ENCODE measurements at regions not wholly inside any gene's neighbourhood (a gene's known extent, or its start where the extent isn't known, plus 50 kb on each side); places are given as distances from the start of the nearest gene placed in this dataset.
"Not testable (repeated sequence)": the region's sequence is repeated elsewhere in the genome, so short reads cannot be mapped to it uniquely, and the experiment has no call there.

DNA sequence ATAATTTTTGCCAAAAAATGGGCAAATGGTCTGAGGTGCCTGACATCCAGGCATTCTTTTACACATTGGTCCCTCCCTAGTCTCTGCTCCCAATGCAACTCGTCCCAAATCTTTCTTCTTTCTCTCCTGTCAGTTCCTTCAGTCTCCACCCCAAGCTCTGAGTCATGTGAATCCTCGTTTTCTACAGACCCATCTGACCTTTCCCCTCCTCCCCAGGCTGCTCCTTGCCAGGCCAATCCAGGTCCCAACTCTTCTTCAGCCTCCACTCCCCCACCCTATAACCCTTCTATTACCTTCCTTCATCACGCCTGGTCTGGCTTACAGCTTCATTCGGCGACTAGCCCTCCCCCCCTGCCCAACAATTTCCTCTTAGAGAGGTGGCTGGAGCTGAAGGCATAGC, 55.3 kb downstream of the BBS10 start:
- not testable (repeated sequence) for H3K36me3 ChIP-seq (ENCODE audit: insufficient read depth, low read length); H3K9me3 ChIP-seq (ENCODE audit: control insufficient read depth, insufficient read depth, low read length); H3K9ac ChIP-seq (ENCODE audit: low read depth, low read length); H3K4me1 ChIP-seq (ENCODE audit: insufficient read depth, low read length)

DNA sequence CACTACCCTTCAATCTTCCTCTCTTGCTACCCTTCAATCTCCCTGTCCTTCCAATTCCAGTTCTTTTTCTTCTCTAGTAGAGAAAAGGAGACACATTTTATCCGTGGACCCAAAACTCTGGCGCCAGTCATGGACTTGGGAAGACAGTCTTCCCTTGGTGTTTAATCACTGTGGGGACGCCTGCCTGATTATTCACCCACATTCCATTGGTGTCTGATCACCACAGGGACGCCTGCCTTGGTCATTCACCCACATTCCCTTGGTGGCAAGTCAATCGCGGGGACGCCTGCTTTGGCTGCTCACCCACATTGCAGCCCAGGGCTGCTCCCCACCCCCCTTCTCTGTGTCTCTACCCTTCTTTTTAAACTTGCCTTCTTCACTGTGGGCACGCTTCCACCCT, 55.9 kb downstream of the BBS10 start:
- H3K9me3 ChIP-seq (ENCODE audit: control insufficient read depth, insufficient read depth, low read length); H3K4me1 ChIP-seq (ENCODE audit: insufficient read depth, low read length); H3K36me3 ChIP-seq (ENCODE audit: insufficient read depth, low read length); H3K9ac ChIP-seq (ENCODE audit: low read depth, low read length): not testable (repeated sequence)

DNA sequence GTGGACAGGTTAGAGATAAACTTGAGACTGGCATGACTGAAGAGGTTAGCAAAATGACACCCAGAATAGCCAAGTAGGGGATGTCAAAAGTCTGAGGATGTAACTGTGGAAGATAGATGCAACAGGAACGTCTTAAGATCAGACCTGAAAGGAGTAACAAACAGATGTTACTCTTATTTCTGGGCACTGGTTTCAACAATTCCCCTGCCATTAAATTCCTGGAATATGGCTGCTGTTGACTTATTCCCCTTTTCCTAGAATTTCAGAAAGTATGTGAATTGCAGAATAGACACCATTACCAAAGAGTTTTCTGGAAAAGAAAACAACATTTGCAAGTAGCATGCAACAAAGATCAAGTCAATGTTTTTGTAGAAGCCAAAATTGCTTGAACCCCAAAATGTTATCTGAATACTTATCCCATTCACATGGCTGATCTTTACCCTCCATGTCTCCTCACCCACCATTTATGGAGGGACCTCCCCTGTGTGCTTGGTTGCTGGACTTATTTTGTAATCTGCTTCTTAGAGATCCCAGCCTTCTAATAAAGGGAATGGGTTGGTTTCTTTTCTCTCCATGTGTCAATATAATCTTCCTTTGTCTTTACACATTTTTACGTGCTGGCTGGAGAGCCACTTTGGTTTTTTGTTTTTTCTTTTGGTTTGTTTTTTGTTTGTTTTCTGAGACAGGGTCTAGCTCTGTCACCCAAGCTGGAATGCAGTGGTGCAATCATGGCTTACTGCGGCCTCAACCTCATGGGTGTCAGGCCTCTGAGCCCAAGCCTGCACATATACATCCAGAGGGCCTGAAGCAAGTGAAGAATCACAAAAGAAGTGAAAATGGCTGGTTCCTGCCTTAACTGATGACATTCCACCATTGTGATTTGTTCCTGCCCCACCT, 57.0 kb downstream of the BBS10 start:
- Histone ChIP-seq H3K9ac (ENCODE audit: low read depth, low read length) (no peak overlapping the region), H3K9me3 (ENCODE audit: control insufficient read depth, insufficient read depth, low read length) (peaks cover 4% of the 10 kb centered on the region; the same call in 1 of the 2 replicates), H3K36me3 (ENCODE audit: insufficient read depth, low read length) (no peaks in the 10 kb centered on the region; the same call in 1 of the 2 replicates), H3K4me1 (ENCODE audit: insufficient read depth, low read length) (no peaks in the 10 kb centered on the region)

DNA sequence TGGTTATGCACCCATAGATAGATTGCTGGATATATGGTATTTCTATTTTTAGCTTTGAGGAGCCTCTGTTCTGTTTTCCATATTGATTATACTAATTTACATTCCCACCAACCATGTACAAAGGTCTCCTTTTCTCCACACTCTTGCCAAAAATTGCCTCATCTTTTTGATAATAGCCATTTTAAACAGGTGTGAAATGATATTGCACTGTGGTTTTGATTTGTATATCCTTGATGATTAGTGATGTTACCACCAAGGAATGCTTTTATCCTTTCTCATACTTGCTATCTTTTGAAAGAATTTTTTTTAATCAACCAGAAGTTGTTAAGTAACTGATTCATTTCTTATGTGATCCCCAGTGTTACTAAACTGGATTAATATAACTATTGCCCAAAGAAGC, 60.0 kb downstream of the BBS10 start:
- Histone ChIP-seq H3K36me3 (ENCODE audit: insufficient read depth, low read length) (no peaks in the 10 kb centered on the region; the same call in 1 of the 2 replicates), H3K9me3 (ENCODE audit: control insufficient read depth, insufficient read depth, low read length) (no peaks in the 10 kb centered on the region; the same call in 1 of the 2 replicates), H3K4me1 (ENCODE audit: insufficient read depth, low read length) (peaks cover 10% of the 10 kb centered on the region), H3K9ac (ENCODE audit: low read depth, low read length) (no peak overlapping the region)

GRCh38 chr12:76284816-76285750, 63.1 kb downstream of the BBS10 start:
- peaks cover 12% of the 10 kb centered on the region for H3K4me1 ChIP-seq (ENCODE audit: insufficient read depth, low read length)
- H3K9ac ChIP-seq (ENCODE audit: low read depth, low read length): no peak overlapping the region
- no peaks in the 10 kb centered on the region for H3K9me3 ChIP-seq (ENCODE audit: control insufficient read depth, insufficient read depth, low read length)
- H3K36me3 ChIP-seq (ENCODE audit: insufficient read depth, low read length): no peaks in the 10 kb centered on the region

- Histone ChIP-seq H3K4me1 (ENCODE audit: insufficient read depth, low read length) (peaks cover 18% of the 10 kb centered on the region), H3K36me3 (ENCODE audit: insufficient read depth, low read length) (no peaks in the 10 kb centered on the region), H3K9me3 (ENCODE audit: control insufficient read depth, insufficient read depth, low read length) (no peaks in the 10 kb centered on the region), H3K9ac (ENCODE audit: low read depth, low read length) (no peak overlapping the region)
These were observed 65.5 kb downstream of the BBS10 start for GRCh38 chr12:76282744-76283143.

DNA sequence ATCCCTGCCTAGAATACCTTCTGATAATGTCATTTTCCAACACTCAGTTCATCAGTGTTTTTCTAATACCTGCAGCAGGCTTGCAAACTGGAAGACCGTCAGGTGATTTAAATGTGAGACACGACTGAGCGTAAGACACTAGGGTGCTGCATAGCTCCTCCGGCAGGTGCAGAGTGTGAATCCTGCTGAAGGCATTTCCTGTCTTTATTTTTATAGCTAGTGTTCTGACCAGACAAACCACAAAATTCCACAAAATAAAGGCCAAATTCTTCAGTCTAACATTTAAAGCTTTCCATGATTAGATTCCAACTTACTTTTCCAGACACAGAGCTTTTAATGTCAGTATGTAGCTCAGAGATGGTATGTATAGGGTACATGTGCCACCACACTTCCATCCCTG, 70.7 kb downstream of the BBS10 start:
- Histone ChIP-seq H3K9me3 (ENCODE audit: control insufficient read depth, insufficient read depth, low read length) (no peaks in the 10 kb centered on the region), H3K4me1 (ENCODE audit: insufficient read depth, low read length) (peaks cover 8% of the 10 kb centered on the region; the same call in 1 of the 2 replicates), H3K9ac (ENCODE audit: low read depth, low read length) (no peak overlapping the region), H3K36me3 (ENCODE audit: insufficient read depth, low read length) (no peaks in the 10 kb centered on the region)

- Histone ChIP-seq H3K9ac (ENCODE audit: low read depth, low read length) (no peak overlapping the region), H3K36me3 (ENCODE audit: insufficient read depth, low read length) (no peaks in the 10 kb centered on the region), H3K4me1 (ENCODE audit: insufficient read depth, low read length) (peaks cover 13% of the 10 kb centered on the region; the same call in 1 of the 2 replicates), H3K9me3 (ENCODE audit: control insufficient read depth, insufficient read depth, low read length) (no peaks in the 10 kb centered on the region)
These were observed 71.6 kb downstream of the BBS10 start for GRCh38 chr12:76276499-76277151.

GRCh38 chr12:76275511-76276093, 72.6 kb downstream of the BBS10 start:
- peaks cover 17% of the 10 kb centered on the region; the same call in 1 of the 2 replicates for H3K4me1 ChIP-seq (ENCODE audit: insufficient read depth, low read length)
- no peaks in the 10 kb centered on the region for H3K36me3 ChIP-seq (ENCODE audit: insufficient read depth, low read length)
- no peaks in the 10 kb centered on the region for H3K9me3 ChIP-seq (ENCODE audit: control insufficient read depth, insufficient read depth, low read length)
- no peak overlapping the region for H3K9ac ChIP-seq (ENCODE audit: low read depth, low read length)

- Histone ChIP-seq H3K36me3 (ENCODE audit: insufficient read depth, low read length) (no peaks in the 10 kb centered on the region), H3K4me1 (ENCODE audit: insufficient read depth, low read length) (peaks cover 9% of the 10 kb centered on the region; the same call in 1 of the 2 replicates), H3K9ac (ENCODE audit: low read depth, low read length) (no peak overlapping the region), H3K9me3 (ENCODE audit: control insufficient read depth, insufficient read depth, low read length) (no peaks in the 10 kb centered on the region)
These were observed 73.7 kb downstream of the BBS10 start for GRCh38 chr12:76274420-76275083.

- no peaks in the 10 kb centered on the region for H3K9me3 ChIP-seq (ENCODE audit: control insufficient read depth, insufficient read depth, low read length)
- H3K36me3 ChIP-seq (ENCODE audit: insufficient read depth, low read length): no peaks in the 10 kb centered on the region
- H3K4me1 ChIP-seq (ENCODE audit: insufficient read depth, low read length): peaks cover 9% of the 10 kb centered on the region; the same call in 1 of the 2 replicates
- no peak overlapping the region for H3K9ac ChIP-seq (ENCODE audit: low read depth, low read length)
These were observed 75.9 kb downstream of the BBS10 start for GRCh38 chr12:76272287-76272686.

DNA sequence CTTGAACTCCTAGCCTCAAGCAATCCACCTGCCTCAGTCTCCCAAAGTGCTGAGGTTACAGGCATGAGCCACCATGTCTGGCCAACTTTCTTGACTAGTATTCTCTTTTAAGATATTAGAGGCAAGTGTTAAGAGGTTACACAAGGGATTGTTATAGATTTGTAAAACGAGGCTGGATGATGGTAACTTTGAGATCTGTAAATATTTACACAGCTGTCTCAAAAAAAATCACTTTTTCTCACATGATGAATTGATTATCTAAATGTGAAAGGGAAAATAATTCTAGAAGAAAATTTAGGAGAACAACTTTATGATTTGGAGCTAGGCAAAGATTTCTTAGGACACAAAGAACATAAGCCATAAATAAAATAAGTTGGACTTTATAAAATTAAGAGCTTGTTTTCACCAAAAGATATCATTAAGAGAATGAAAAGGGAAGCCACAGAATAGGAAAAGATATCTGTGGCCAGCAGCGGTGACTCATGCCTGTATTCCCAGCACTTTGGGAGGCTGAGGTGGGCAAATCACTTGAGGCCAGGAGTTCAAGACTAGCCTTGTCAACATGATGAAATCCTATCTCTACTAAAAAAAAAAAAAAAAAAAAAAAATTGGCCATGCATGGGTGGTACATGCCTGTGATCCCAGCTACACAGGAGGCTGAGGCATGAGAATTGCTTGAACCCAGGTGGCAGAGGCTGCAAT, 77.4 kb downstream of the BBS10 start:
- H3K36me3 ChIP-seq (ENCODE audit: insufficient read depth, low read length): no peaks in the 10 kb centered on the region
- H3K4me1 ChIP-seq (ENCODE audit: insufficient read depth, low read length): peaks cover 9% of the 10 kb centered on the region; the same call in 1 of the 2 replicates
- no peak overlapping the region for H3K9ac ChIP-seq (ENCODE audit: low read depth, low read length)
- no peaks in the 10 kb centered on the region for H3K9me3 ChIP-seq (ENCODE audit: control insufficient read depth, insufficient read depth, low read length)

- Histone ChIP-seq H3K9me3 (ENCODE audit: control insufficient read depth, insufficient read depth, low read length) (no peaks in the 10 kb centered on the region), H3K9ac (ENCODE audit: low read depth, low read length) (no peak overlapping the region), H3K4me1 (ENCODE audit: insufficient read depth, low read length) (peaks cover 9% of the 10 kb centered on the region; the same call in 1 of the 2 replicates), H3K36me3 (ENCODE audit: insufficient read depth, low read length) (no peaks in the 10 kb centered on the region)
These were observed 79.9 kb downstream of the BBS10 start for GRCh38 chr12:76268267-76268666.
